ENCODE measurements at regions not wholly inside any gene's neighbourhood (a gene's known extent, or its start where the extent isn't known, plus 50 kb on each side); places are given as distances from the start of the nearest gene placed in this dataset.

GRCh38 chr9:108093773-108094675 is 604.5 kb upstream of the KLF4 start (continued):
- TF ChIP-seq, protein P1, sequence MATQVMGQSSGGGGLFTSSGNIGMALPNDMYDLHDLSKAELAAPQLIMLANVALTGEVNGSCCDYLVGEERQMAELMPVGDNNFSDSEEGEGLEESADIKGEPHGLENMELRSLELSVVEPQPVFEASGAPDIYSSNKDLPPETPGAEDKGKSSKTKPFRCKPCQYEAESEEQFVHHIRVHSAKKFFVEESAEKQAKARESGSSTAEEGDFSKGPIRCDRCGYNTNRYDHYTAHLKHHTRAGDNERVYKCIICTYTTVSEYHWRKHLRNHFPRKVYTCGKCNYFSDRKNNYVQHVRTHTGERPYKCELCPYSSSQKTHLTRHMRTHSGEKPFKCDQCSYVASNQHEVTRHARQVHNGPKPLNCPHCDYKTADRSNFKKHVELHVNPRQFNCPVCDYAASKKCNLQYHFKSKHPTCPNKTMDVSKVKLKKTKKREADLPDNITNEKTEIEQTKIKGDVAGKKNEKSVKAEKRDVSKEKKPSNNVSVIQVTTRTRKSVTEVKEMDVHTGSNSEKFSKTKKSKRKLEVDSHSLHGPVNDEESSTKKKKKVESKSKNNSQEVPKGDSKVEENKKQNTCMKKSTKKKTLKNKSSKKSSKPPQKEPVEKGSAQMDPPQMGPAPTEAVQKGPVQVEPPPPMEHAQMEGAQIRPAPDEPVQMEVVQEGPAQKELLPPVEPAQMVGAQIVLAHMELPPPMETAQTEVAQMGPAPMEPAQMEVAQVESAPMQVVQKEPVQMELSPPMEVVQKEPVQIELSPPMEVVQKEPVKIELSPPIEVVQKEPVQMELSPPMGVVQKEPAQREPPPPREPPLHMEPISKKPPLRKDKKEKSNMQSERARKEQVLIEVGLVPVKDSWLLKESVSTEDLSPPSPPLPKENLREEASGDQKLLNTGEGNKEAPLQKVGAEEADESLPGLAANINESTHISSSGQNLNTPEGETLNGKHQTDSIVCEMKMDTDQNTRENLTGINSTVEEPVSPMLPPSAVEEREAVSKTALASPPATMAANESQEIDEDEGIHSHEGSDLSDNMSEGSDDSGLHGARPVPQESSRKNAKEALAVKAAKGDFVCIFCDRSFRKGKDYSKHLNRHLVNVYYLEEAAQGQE (IDR thresholded peaks at IDR 0.05), result peak; percentile 30
- peak; percentile 38 for TF ChIP-seq YY1 (IDR thresholded peaks at IDR 0.05)
- TF ChIP-seq FOXA2 (IDR thresholded peaks at IDR 0.05), result peak; percentile 6
- peak in 1 of 2 donors; percentile 15 for TF ChIP-seq EGR1 (IDR thresholded peaks at IDR 0.05; ENCODE audit: low read depth in 2 of 2)
- peak; percentile 61 to 84 for TF ChIP-seq RXRA (IDR thresholded peaks at IDR 0.05)
- TF ChIP-seq, protein P2, sequence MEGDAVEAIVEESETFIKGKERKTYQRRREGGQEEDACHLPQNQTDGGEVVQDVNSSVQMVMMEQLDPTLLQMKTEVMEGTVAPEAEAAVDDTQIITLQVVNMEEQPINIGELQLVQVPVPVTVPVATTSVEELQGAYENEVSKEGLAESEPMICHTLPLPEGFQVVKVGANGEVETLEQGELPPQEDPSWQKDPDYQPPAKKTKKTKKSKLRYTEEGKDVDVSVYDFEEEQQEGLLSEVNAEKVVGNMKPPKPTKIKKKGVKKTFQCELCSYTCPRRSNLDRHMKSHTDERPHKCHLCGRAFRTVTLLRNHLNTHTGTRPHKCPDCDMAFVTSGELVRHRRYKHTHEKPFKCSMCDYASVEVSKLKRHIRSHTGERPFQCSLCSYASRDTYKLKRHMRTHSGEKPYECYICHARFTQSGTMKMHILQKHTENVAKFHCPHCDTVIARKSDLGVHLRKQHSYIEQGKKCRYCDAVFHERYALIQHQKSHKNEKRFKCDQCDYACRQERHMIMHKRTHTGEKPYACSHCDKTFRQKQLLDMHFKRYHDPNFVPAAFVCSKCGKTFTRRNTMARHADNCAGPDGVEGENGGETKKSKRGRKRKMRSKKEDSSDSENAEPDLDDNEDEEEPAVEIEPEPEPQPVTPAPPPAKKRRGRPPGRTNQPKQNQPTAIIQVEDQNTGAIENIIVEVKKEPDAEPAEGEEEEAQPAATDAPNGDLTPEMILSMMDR (IDR thresholded peaks at IDR 0.05; ENCODE audit: low read depth, low read length, missing input control), result no peak
- TF ChIP-seq HNF4A (conservative IDR thresholded peaks at IDR 0.05), result peak; percentile 86 to 87
- TF ChIP-seq JUND (IDR thresholded peaks at IDR 0.05), result peak; percentile 61 to 90

GRCh38 chr9:108088916-108089315 is 599.3 kb upstream of the KLF4 start:
- H3K27me3 ChIP-seq (ENCODE audit: control insufficient read depth in 4 of 4, insufficient read depth in 4 of 4, low read length in 3 of 4), result no peaks in the 10 kb centered on the region
- no peak for TF ChIP-seq FOXA1 (IDR thresholded peaks at IDR 0.05)
- TF ChIP-seq TAF1 (conservative IDR thresholded peaks at IDR 0.05), result no peak
- TF ChIP-seq YY1 (IDR thresholded peaks at IDR 0.05), result no peak
- no peak for TF ChIP-seq SP1 (IDR thresholded peaks at IDR 0.05)
- no peak for TF ChIP-seq FOXA2 (IDR thresholded peaks at IDR 0.05)
- TF ChIP-seq NR2F2 (IDR thresholded peaks at IDR 0.05), result no peak
- TF ChIP-seq, protein P1 (IDR thresholded peaks at IDR 0.05), result no peak
- no peak for TF ChIP-seq ATF3 (IDR thresholded peaks at IDR 0.05)
- TF ChIP-seq, protein P2 (IDR thresholded peaks at IDR 0.05; ENCODE audit: low read depth, low read length, missing input control), result no peak
- no peak for TF ChIP-seq ZBTB33 (IDR thresholded peaks at IDR 0.05)
- TF ChIP-seq MAX (IDR thresholded peaks at IDR 0.05), result no peak
- no peaks in the 10 kb centered on the region for H3K36me3 ChIP-seq (ENCODE audit: control insufficient read depth in 4 of 4, insufficient read depth in 3 of 4, low read depth in 1 of 4, low read length in 3 of 4)
- H3K4me1 ChIP-seq (ENCODE audit: control insufficient read depth in 4 of 4, insufficient read depth in 4 of 4, low read length in 3 of 4), result no peaks in the 10 kb centered on the region
- no peak overlapping the region for H3K27ac ChIP-seq (ENCODE audit: low read depth in 1 of 2, low read length in 2 of 2)
- WGBS, result 86% methylated on average over 3 of the region's 3 CpGs
- H3K9me3 ChIP-seq (ENCODE audit: control insufficient read depth in 4 of 4, low read length in 3 of 4), result peaks cover 0 to 4% (median 0%) of the 10 kb centered on the region in 4 donors
- no peak overlapping the region for H3K4me3 ChIP-seq (ENCODE audit: low read depth in 1 of 3, low read length in 3 of 3)
- H3K9ac ChIP-seq (ENCODE audit: low read depth in 1 of 2, low read length in 2 of 2), result no peak overlapping the region
- no peak for DNase-seq (ENCODE audit: low spot score)
